Activated naive CD4-positive, alpha-beta T cell treated with anti-CD3 and anti-CD28 coated beads, Interleukin-2, amount 10 ng/mL, durations not matched to agents 7 days and 5 days (primary cell): ENCODE measurements at regions not wholly inside any gene's neighbourhood (a gene's known extent, or its start where the extent isn't known, plus 50 kb on each side); places are given as distances from the start of the nearest gene placed in this dataset.
"Not testable (repeated sequence)": the region's sequence is repeated elsewhere in the genome, so short reads cannot be mapped to it uniquely, and the experiment has no call there.

Experiments used
- CTCF ChIA-PET: fragments of 350-600 bp; sonication (Branson Sonifier 250); formaldehyde crosslinking; loops from one replicate; lab custom pipeline; 2021; ENCODE audit warnings: antibody characterized with exemption; lab: Charles Lee
- DNase-seq: peaks from one replicate; pipeline ENCODE4 v3.0.0-alpha.2; 2020
- H3K27ac Mint-ChIP-seq: one replicate; pipeline ENCODE4 v1.8.0; 2021; ENCODE audit warnings: mild to moderate bottlenecking, moderate library complexity, mixed read lengths
- H3K27me3 Mint-ChIP-seq: one replicate; pipeline ENCODE4 v1.8.0; 2021; ENCODE audit warnings: mild to moderate bottlenecking, mixed read lengths
- H3K36me3 Mint-ChIP-seq: one replicate; pipeline ENCODE4 v1.8.0; 2021; ENCODE audit warnings: mixed read lengths
- H3K4me1 Mint-ChIP-seq: one replicate; pipeline ENCODE4 v1.8.0; 2021; ENCODE audit warnings: mixed read lengths
- H3K4me3 Mint-ChIP-seq: one replicate; pipeline ENCODE4 v1.8.0; 2021; ENCODE audit warnings: mild to moderate bottlenecking, moderate library complexity, mixed read lengths
- H3K9me3 Mint-ChIP-seq: one replicate; pipeline ENCODE4 v1.8.0; 2021; ENCODE audit warnings: mixed read lengths

- Mint-ChIP-seq H3K27ac (no peak overlapping the region), H3K36me3 (no peaks in the 10 kb centered on the region), H3K4me3 (no peak overlapping the region), H3K27me3 (no peaks in the 10 kb centered on the region), H3K9me3 (peaks cover 2% of the 10 kb centered on the region), H3K4me1 (peaks cover 6% of the 10 kb centered on the region)
- CTCF ChIA-PET: no interaction called here
- no peak for DNase-seq
Measured at GRCh38 chr16:22687031-22687530, 126.9 kb upstream of the HS3ST2 start.

- CTCF ChIA-PET: no interaction called here
- peaks cover 2% of the 10 kb centered on the region for H3K9me3 Mint-ChIP-seq
- no peak overlapping the region for H3K4me3 Mint-ChIP-seq
Measured at GRCh38 chr16:22688463-22688862, 125.5 kb upstream of the HS3ST2 start.

GRCh38 chr16:22688930-22689329 lies 125.0 kb upstream of the HS3ST2 start:
- Mint-ChIP-seq H3K9me3 (peaks cover 2% of the 10 kb centered on the region), H3K27ac (no peak overlapping the region), H3K27me3 (no peaks in the 10 kb centered on the region), H3K4me1 (peaks cover 6% of the 10 kb centered on the region), H3K4me3 (no peak overlapping the region), H3K36me3 (no peaks in the 10 kb centered on the region)
- CTCF ChIA-PET: no interaction called here
- no peak for DNase-seq

More at GRCh38 chr16:22688463-22688862, 125.5 kb upstream of the HS3ST2 start:
- Mint-ChIP-seq H3K36me3 (no peaks in the 10 kb centered on the region), H3K27ac (no peak overlapping the region), H3K4me1 (peaks cover 6% of the 10 kb centered on the region), H3K27me3 (no peaks in the 10 kb centered on the region)
- DNase-seq: no peak

- H3K27me3 Mint-ChIP-seq: no peaks in the 10 kb centered on the region
- no peaks in the 10 kb centered on the region for H3K4me1 Mint-ChIP-seq
- DNase-seq: no peak
- CTCF ChIA-PET: interaction anchor here (1.0 kb wide), 1 partner anchor 8 kb away, joined by 3 read pairs; no protein-coding TSS in a partner anchor
- H3K9me3 Mint-ChIP-seq: no peaks in the 10 kb centered on the region
- no peak overlapping the region for H3K4me3 Mint-ChIP-seq
- no peak overlapping the region for H3K27ac Mint-ChIP-seq
- no peaks in the 10 kb centered on the region for H3K36me3 Mint-ChIP-seq
Measured at GRCh38 chr16:22691335-22691734, 122.6 kb upstream of the HS3ST2 start.

- Mint-ChIP-seq H3K9me3 (no peaks in the 10 kb centered on the region), H3K4me3 (no peak overlapping the region), H3K27ac (no peak overlapping the region), H3K4me1 (no peaks in the 10 kb centered on the region), H3K27me3 (peaks cover 2% of the 10 kb centered on the region), H3K36me3 (no peaks in the 10 kb centered on the region)
- no peak for DNase-seq
- CTCF ChIA-PET: interaction anchor here (1.0 kb wide), 1 partner anchor 9 kb away, joined by 3 read pairs; no protein-coding TSS in a partner anchor
Measured at GRCh38 chr16:22692034-22692433, 121.9 kb upstream of the HS3ST2 start.

GRCh38 chr16:22692916-22693637 lies 120.9 kb upstream of the HS3ST2 start:
- CTCF ChIA-PET: no interaction called here
- H3K27me3 Mint-ChIP-seq: peaks cover 8% of the 10 kb centered on the region
- H3K27ac Mint-ChIP-seq: no peak overlapping the region
- no peak overlapping the region for H3K4me3 Mint-ChIP-seq
- no peaks in the 10 kb centered on the region for H3K9me3 Mint-ChIP-seq
- H3K4me1 Mint-ChIP-seq: no peaks in the 10 kb centered on the region
- no peaks in the 10 kb centered on the region for H3K36me3 Mint-ChIP-seq
- no peak for DNase-seq

GRCh38 chr16:22693638-22694340 lies 120.2 kb upstream of the HS3ST2 start:
- H3K27ac Mint-ChIP-seq: no peak overlapping the region
- H3K36me3 Mint-ChIP-seq: no peaks in the 10 kb centered on the region
- H3K4me1 Mint-ChIP-seq: no peaks in the 10 kb centered on the region
- DNase-seq: no peak
- H3K4me3 Mint-ChIP-seq: no peak overlapping the region
- peaks cover 8% of the 10 kb centered on the region for H3K27me3 Mint-ChIP-seq
- no peaks in the 10 kb centered on the region for H3K9me3 Mint-ChIP-seq
- CTCF ChIA-PET: no interaction called here

GRCh38 chr16:22694887-22695382 lies 119.0 kb upstream of the HS3ST2 start:
- CTCF ChIA-PET: interaction anchor here (0.9 kb wide), 1 partner anchor 1113 kb away, joined by 3 read pairs; no protein-coding TSS in a partner anchor
- no peak for DNase-seq
- H3K27ac Mint-ChIP-seq: no peak overlapping the region
- no peaks in the 10 kb centered on the region for H3K4me1 Mint-ChIP-seq
- H3K27me3 Mint-ChIP-seq: peaks cover 8% of the 10 kb centered on the region
- H3K4me3 Mint-ChIP-seq: no peak overlapping the region
- H3K9me3 Mint-ChIP-seq: no peaks in the 10 kb centered on the region
- no peaks in the 10 kb centered on the region for H3K36me3 Mint-ChIP-seq

GRCh38 chr16:22695773-22696172 lies 118.2 kb upstream of the HS3ST2 start:
- not testable (repeated sequence) for H3K27ac Mint-ChIP-seq, H3K4me1 Mint-ChIP-seq, DNase-seq, H3K4me3 Mint-ChIP-seq, H3K27me3 Mint-ChIP-seq, H3K9me3 Mint-ChIP-seq, H3K36me3 Mint-ChIP-seq
- CTCF ChIA-PET: interaction anchor here (1.3 kb wide), 1 partner anchor 21 kb away, joined by 3 read pairs; no protein-coding TSS in a partner anchor

GRCh38 chr16:22699356-22699755 lies 114.6 kb upstream of the HS3ST2 start:
- peaks cover 16% of the 10 kb centered on the region for H3K27me3 Mint-ChIP-seq
- CTCF ChIA-PET: no interaction called here
- no peak overlapping the region for H3K27ac Mint-ChIP-seq
- no peaks in the 10 kb centered on the region for H3K9me3 Mint-ChIP-seq
- no peaks in the 10 kb centered on the region for H3K4me1 Mint-ChIP-seq
- no peaks in the 10 kb centered on the region for H3K36me3 Mint-ChIP-seq
- no peak overlapping the region for H3K4me3 Mint-ChIP-seq
- DNase-seq: no peak

GRCh38 chr16:22705799-22706198 lies 108.2 kb upstream of the HS3ST2 start:
- peaks cover 6% of the 10 kb centered on the region for H3K27me3 Mint-ChIP-seq
- no peak overlapping the region for H3K4me3 Mint-ChIP-seq
- H3K27ac Mint-ChIP-seq: no peak overlapping the region
- H3K4me1 Mint-ChIP-seq: no peaks in the 10 kb centered on the region
- H3K36me3 Mint-ChIP-seq: no peaks in the 10 kb centered on the region
- no peaks in the 10 kb centered on the region for H3K9me3 Mint-ChIP-seq
- CTCF ChIA-PET: no interaction called here
- DNase-seq: no peak

GRCh38 chr16:22710326-22710725 lies 103.6 kb upstream of the HS3ST2 start:
- H3K4me1 Mint-ChIP-seq: no peaks in the 10 kb centered on the region
- DNase-seq: no peak
- peaks cover 20% of the 10 kb centered on the region for H3K9me3 Mint-ChIP-seq

GRCh38 chr16:22711847-22712246 lies 102.1 kb upstream of the HS3ST2 start:
- Mint-ChIP-seq H3K4me1 (no peaks in the 10 kb centered on the region), H3K36me3 (no peaks in the 10 kb centered on the region), H3K27ac (no peak overlapping the region), H3K9me3 (peaks cover 20% of the 10 kb centered on the region), H3K4me3 (no peak overlapping the region), H3K27me3 (peaks cover 3% of the 10 kb centered on the region)
- no peak for DNase-seq
- CTCF ChIA-PET: no interaction called here

More at GRCh38 chr16:22710326-22710725, 103.6 kb upstream of the HS3ST2 start:
- CTCF ChIA-PET: no interaction called here
- Mint-ChIP-seq H3K36me3 (no peaks in the 10 kb centered on the region), H3K4me3 (no peak overlapping the region), H3K27ac (no peak overlapping the region), H3K27me3 (peaks cover 3% of the 10 kb centered on the region)

GRCh38 chr16:22712471-22712870 lies 101.5 kb upstream of the HS3ST2 start:
- Mint-ChIP-seq H3K27me3 (peaks cover 3% of the 10 kb centered on the region), H3K27ac (no peak overlapping the region), H3K36me3 (no peaks in the 10 kb centered on the region), H3K4me3 (no peak overlapping the region), H3K9me3 (peaks cover 20% of the 10 kb centered on the region), H3K4me1 (no peaks in the 10 kb centered on the region)
- CTCF ChIA-PET: no interaction called here
- DNase-seq: no peak
